Neural cell (in vitro differentiated cells): ENCODE measurements at regions not wholly inside any gene's neighbourhood (a gene's known extent, or its start where the extent isn't known, plus 50 kb on each side); places are given as distances from the start of the nearest gene placed in this dataset.

Experiments used
- H2AFZ ChIP-seq: fragments of 200-600, 300-800 bp; sonication (generic), shearing (Covaris generic); 2 replicates; pipeline ENCODE4 v1.6.0; 2014; ENCODE audit warnings: low read depth, mild to moderate bottlenecking, antibody characterized with exemption, low read length, moderate library complexity
- H3F3A ChIP-seq: fragments of 200-600 bp; shearing (Covaris generic); 2 replicates; pipeline ENCODE4 v1.6.1; 2016; ENCODE audit warnings: mild to moderate bottlenecking, moderate library complexity, mixed read lengths, antibody characterized with exemption, low read length; ENCODE audit not compliant: insufficient read depth, poor library complexity, severe bottlenecking
- H3K27ac ChIP-seq: fragments of 200-600, 300-800 bp; sonication (generic), shearing (Covaris generic); 2 replicates; pipeline ENCODE4 v1.5.1; 2014; ENCODE audit warnings: mild to moderate bottlenecking, low read length, moderate library complexity
- H3K27me3 ChIP-seq: fragments of 300-800, 200-600 bp; sonication (generic), shearing (Covaris generic); 2 replicates; pipeline ENCODE4 v1.6.0; 2014; ENCODE audit warnings: mild to moderate bottlenecking, low read depth, low read length, moderate library complexity; ENCODE audit not compliant: insufficient read depth
- H3K36me3 ChIP-seq: fragments of 300-800, 200-600 bp; sonication (generic), shearing (Covaris generic); 2 replicates; pipeline ENCODE4 v1.5.1; 2014; ENCODE audit warnings: mild to moderate bottlenecking, antibody characterized with exemption, low read length, moderate library complexity; ENCODE audit not compliant: insufficient read depth
- H3K4me2 ChIP-seq: fragments of 300-800, 200-600 bp; sonication (generic), shearing (Covaris generic); 2 replicates; pipeline ENCODE4 v1.6.0; 2014; ENCODE audit warnings: mild to moderate bottlenecking, low read length
- H3K4me3 ChIP-seq: fragments of 300-800, 200-600 bp; sonication (generic), shearing (Covaris generic); 2 replicates; pipeline ENCODE4 v1.5.1; 2014; ENCODE audit warnings: mild to moderate bottlenecking, low read length, moderate library complexity
- H3K79me2 ChIP-seq: fragments of 200-600 bp; shearing (Covaris generic); replicated peaks from 2 replicates; pipeline ENCODE4 v1.6.0; 2014; ENCODE audit warnings: mild to moderate bottlenecking, low read length, moderate library complexity; ENCODE audit not compliant: insufficient read depth
- H3K9ac ChIP-seq: fragments of 300-800, 200-600 bp; sonication (generic), shearing (Covaris generic); 2 replicates; pipeline ENCODE4 v1.6.1; 2016; ENCODE audit warnings: mild to moderate bottlenecking, low read length, mixed read lengths
- H3K9me2 ChIP-seq: fragments of 200-600 bp; shearing (Covaris generic); 2 replicates; pipeline ENCODE4 v1.6.1; 2016; ENCODE audit warnings: mild to moderate bottlenecking, low read length, mixed read lengths; ENCODE audit not compliant: insufficient read depth
- H3K9me3 ChIP-seq: fragments of 200-600, 300-800 bp; sonication (generic), shearing (Covaris generic); 2 replicates; pipeline ENCODE4 v1.6.1; 2016; ENCODE audit warnings: mild to moderate bottlenecking, mixed run types, low read length, moderate library complexity, mixed read lengths
- H4K20me1 ChIP-seq: fragments of 200-600 bp; shearing (Covaris generic); 2 replicates; pipeline ENCODE4 v1.6.1; 2016; ENCODE audit warnings: mild to moderate bottlenecking, mixed run types; ENCODE audit not compliant: insufficient read depth
- CTCF ChIP-seq: fragments of 450-650 bp; IDR thresholded peaks from 2 replicates; pipeline ENCODE4 v1.5.1; 2014; ENCODE audit warnings: antibody characterized with exemption, mild to moderate bottlenecking, moderate library complexity; ENCODE audit not compliant: poor library complexity, severe bottlenecking
- EP300 ChIP-seq: fragments of 450-650 bp; conservative IDR thresholded peaks from 2 replicates; pipeline ENCODE4 v1.6.1; 2014; ENCODE audit warnings: antibody characterized with exemption, mild to moderate bottlenecking, moderate library complexity; ENCODE audit not compliant: poor library complexity, severe bottlenecking
- EZH2 ChIP-seq: fragments of 200-600, 300-800 bp; shearing (Covaris generic), sonication (generic); IDR thresholded peaks from 2 replicates; pipeline ENCODE4 v1.6.1; 2014; ENCODE audit warnings: antibody characterized with exemption, low read length, borderline replicate concordance, mild to moderate bottlenecking; ENCODE audit not compliant: insufficient read depth, poor library complexity, severe bottlenecking
- MXI1 ChIP-seq: fragments of 450-650 bp; conservative IDR thresholded peaks from 2 replicates; pipeline ENCODE4 v1.6.1; 2014; ENCODE audit warnings: antibody characterized with exemption, mild to moderate bottlenecking; ENCODE audit not compliant: poor library complexity, severe bottlenecking
- POLR2AphosphoS5 ChIP-seq: IDR thresholded peaks from 2 replicates; pipeline ENCODE4 v1.6.1; 2012
- RAD21 ChIP-seq: fragments of 450-650 bp; conservative IDR thresholded peaks from 2 replicates; pipeline ENCODE4 v1.6.1; 2014; ENCODE audit warnings: antibody characterized with exemption, mild to moderate bottlenecking, moderate library complexity
- SMC3 ChIP-seq: fragments of 450-650 bp; conservative IDR thresholded peaks from 2 replicates; pipeline ENCODE4 v1.6.1; 2014; ENCODE audit warnings: antibody characterized with exemption, mild to moderate bottlenecking, moderate library complexity; ENCODE audit not compliant: poor library complexity
- TAF1 ChIP-seq: IDR thresholded peaks from 2 replicates; pipeline ENCODE4 v1.6.1; 2012; ENCODE audit warnings: low read depth
- TF ChIP-seq, protein P1 (sequence below): IDR thresholded peaks from 2 replicates; pipeline ENCODE4 v1.6.1; 2012; ENCODE audit warnings: borderline replicate concordance

DNA sequence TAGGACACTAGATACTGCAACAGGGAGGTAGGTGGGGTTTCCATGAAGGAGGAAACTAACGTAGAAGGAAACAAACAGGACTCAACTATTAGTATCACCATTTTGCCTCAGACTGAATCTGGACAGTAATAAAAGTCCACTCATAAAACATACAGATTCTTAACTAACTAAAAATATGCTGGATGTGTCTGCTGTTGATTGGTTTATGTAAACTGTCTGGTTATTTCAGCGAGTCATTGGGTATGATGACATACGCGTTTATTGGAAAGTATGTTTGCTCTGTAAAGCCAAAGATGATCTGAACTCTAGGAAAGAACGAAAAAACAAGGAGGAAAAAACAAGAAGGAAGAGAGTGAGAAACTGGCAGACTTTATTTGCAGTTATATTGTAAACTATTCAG lies 1816.1 kb upstream of the LRRTM1 start:
- no peaks in the 10 kb centered on the region for H3K9me3 ChIP-seq
- no peaks in the 10 kb centered on the region for H3K36me3 ChIP-seq
- H3K27me3 ChIP-seq, result no peaks in the 10 kb centered on the region
- H3K4me2 ChIP-seq, result no peak overlapping the region
- H2AFZ ChIP-seq, result no peak overlapping the region
- no peaks in the 10 kb centered on the region for H3F3A ChIP-seq
- no peaks in the 10 kb centered on the region for H3K79me2 ChIP-seq
- H4K20me1 ChIP-seq, result no peaks in the 10 kb centered on the region
- no peak overlapping the region for H3K9ac ChIP-seq
- H3K4me3 ChIP-seq, result no peak overlapping the region
- no peak overlapping the region for H3K27ac ChIP-seq
- H3K9me2 ChIP-seq, result no peaks in the 10 kb centered on the region
- TF ChIP-seq, protein P1, sequence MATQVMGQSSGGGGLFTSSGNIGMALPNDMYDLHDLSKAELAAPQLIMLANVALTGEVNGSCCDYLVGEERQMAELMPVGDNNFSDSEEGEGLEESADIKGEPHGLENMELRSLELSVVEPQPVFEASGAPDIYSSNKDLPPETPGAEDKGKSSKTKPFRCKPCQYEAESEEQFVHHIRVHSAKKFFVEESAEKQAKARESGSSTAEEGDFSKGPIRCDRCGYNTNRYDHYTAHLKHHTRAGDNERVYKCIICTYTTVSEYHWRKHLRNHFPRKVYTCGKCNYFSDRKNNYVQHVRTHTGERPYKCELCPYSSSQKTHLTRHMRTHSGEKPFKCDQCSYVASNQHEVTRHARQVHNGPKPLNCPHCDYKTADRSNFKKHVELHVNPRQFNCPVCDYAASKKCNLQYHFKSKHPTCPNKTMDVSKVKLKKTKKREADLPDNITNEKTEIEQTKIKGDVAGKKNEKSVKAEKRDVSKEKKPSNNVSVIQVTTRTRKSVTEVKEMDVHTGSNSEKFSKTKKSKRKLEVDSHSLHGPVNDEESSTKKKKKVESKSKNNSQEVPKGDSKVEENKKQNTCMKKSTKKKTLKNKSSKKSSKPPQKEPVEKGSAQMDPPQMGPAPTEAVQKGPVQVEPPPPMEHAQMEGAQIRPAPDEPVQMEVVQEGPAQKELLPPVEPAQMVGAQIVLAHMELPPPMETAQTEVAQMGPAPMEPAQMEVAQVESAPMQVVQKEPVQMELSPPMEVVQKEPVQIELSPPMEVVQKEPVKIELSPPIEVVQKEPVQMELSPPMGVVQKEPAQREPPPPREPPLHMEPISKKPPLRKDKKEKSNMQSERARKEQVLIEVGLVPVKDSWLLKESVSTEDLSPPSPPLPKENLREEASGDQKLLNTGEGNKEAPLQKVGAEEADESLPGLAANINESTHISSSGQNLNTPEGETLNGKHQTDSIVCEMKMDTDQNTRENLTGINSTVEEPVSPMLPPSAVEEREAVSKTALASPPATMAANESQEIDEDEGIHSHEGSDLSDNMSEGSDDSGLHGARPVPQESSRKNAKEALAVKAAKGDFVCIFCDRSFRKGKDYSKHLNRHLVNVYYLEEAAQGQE, result no peak
- TF ChIP-seq TAF1, result no peak

GRCh38 chr2:82120115-82120514 lies 1815.6 kb upstream of the LRRTM1 start:
- H2AFZ ChIP-seq, result no peak overlapping the region
- H3K9me3 ChIP-seq, result no peaks in the 10 kb centered on the region
- no peaks in the 10 kb centered on the region for H3K27me3 ChIP-seq

DNA sequence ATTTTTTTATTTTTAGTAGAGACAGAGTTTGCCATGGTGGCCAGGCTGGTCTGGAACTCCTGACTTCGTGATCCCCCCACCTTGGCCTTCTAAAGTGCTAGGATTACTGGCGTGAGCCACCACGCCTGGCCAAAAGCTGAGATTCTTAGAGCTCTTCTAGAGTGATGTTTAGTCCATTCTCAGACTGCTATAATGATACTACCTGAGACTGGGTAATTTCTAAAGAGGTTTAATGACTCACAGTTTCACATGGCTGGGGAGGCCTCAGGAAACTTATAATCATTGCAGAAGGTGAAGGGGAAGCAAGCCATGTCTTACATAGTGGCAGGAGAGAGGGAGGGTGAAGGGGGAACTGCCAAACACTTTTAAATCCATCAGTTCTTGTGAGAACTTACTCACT lies 1804.9 kb upstream of the LRRTM1 start:
- Histone ChIP-seq H3K9me3 (no peaks in the 10 kb centered on the region), H3K4me3 (no peak overlapping the region), H4K20me1 (no peaks in the 10 kb centered on the region), H3K4me2 (no peak overlapping the region), H3K9me2 (no peaks in the 10 kb centered on the region), H3K27me3 (no peaks in the 10 kb centered on the region), H3K27ac (no peak overlapping the region), H3F3A (no peaks in the 10 kb centered on the region), H3K36me3 (no peaks in the 10 kb centered on the region), H2AFZ (no peak overlapping the region), H3K9ac (no peak overlapping the region), H3K79me2 (no peaks in the 10 kb centered on the region)
- TF ChIP-seq CTCF (no peak), SMC3 (no peak), RAD21 (no peak), EP300 (no peak), MXI1 (no peak), POLR2AphosphoS5 (no peak), EZH2 (no peak), TAF1 (no peak)
- TF ChIP-seq, protein P1, result no peak

More at GRCh38 chr2:82120115-82120514, 1815.6 kb upstream of the LRRTM1 start:
- no peak for TF ChIP-seq EP300
- TF ChIP-seq MXI1, result no peak
- TF ChIP-seq EZH2, result no peak
- TF ChIP-seq TAF1, result no peak
- Histone ChIP-seq H3K27ac (no peak overlapping the region), H3K79me2 (no peaks in the 10 kb centered on the region), H3F3A (no peaks in the 10 kb centered on the region), H4K20me1 (no peaks in the 10 kb centered on the region), H3K4me3 (no peak overlapping the region), H3K4me2 (no peak overlapping the region), H3K9ac (no peak overlapping the region), H3K9me2 (no peaks in the 10 kb centered on the region), H3K36me3 (no peaks in the 10 kb centered on the region)
